Kidney capillary endothelial cell (primary cell): ENCODE measurements at regions not wholly inside any gene's neighbourhood (a gene's known extent, or its start where the extent isn't known, plus 50 kb on each side); places are given as distances from the start of the nearest gene placed in this dataset.
A peak's percentile ranks its signal among the peaks of the same experiment; 100 is the strongest.

Experiments
- DNase-seq: peaks from one replicate; pipeline ENCODE4 v3.0.0-alpha.2; 2018; ENCODE audit warnings: low spot score

GRCh38 chr7:9981742-9982349 is 991.8 kb upstream of the PHF14 start:
- no peak for DNase-seq

- no peak for DNase-seq
Measured at GRCh38 chr7:9983048-9983447, 990.6 kb upstream of the PHF14 start.

GRCh38 chr7:10015687-10016086 is 958.0 kb upstream of the PHF14 start:
- DNase-seq: no peak

- no peak for DNase-seq
Measured at GRCh38 chr7:10022480-10022879, 951.2 kb upstream of the PHF14 start.

- DNase-seq: peak; percentile 14
Measured at GRCh38 chr7:10022957-10023356, 950.7 kb upstream of the PHF14 start.

DNA sequence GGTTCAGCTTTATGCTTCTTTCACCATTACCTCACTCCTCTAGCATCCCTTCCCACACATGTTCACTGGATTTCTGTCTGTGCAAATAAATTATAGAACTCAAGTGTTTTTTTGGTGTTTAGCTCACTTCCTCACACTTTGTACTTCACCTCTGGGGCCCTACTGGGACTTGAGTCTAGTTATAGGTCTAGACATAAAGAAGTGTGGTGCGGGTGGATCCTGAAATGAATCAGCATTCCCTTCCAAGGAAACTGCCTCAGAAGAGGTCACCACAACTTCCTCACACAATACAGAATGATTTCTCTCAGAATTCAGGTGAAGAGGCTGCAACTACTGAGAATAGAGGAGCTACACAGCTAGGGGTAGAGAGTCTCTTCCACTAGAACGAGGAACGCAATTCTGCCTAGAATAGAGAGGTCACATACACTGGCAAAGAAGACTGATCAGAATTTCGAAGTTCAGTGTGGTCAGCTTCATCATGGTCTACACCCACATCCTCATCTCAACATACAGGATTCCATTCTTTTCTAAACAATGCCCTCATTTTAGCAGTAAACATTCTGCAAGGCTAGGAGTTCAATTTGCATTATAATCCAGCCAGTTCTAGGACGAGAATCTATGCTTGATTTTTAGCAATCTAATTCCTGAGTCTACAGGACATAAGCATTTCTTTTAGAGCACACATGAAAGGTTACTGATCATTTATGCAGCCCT is 938.7 kb upstream of the PHF14 start:
- DNase-seq: no peak

DNA sequence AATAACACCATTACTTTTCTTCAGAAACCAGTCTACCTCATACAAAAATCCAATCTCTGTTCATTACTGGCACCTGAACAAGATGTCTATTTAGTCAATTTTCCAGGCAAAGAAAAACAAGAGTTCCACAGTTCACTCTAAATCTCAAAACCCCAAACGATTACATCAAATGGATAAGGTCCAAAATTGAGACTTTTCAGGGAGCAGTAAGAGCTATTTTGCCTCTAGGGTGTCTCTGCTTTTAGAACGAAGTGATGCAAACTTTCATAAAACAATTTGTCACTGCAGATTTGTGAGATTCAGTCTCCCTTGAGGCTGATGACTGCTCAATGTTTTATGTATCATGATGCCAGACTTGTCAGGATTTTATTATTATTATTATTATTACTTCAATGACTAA is 937.0 kb upstream of the PHF14 start:
- no peak for DNase-seq

DNA sequence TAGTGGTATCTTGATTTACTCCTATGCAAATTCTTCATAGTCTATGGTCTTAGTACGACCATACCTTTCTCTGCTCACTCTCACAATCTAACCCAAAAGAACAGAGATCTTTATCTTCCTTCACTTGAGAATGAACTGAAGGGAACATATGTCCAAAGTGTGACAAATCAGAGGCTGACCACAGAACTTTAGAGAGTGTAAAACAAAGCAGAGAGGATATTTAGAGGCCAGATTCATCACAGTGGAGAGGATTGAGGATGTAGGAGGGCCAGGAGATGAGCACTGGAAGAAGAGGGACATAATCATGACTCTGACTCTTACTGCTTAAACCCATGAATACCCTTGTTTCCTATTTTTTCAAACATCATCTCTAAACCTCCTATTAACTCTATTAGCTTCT is 935.3 kb upstream of the PHF14 start:
- DNase-seq: no peak

- no peak for DNase-seq
Measured at GRCh38 chr7:10040674-10041073, 933.0 kb upstream of the PHF14 start.

- DNase-seq: no peak
Measured at GRCh38 chr7:10070899-10071298, 902.8 kb upstream of the PHF14 start.

DNA sequence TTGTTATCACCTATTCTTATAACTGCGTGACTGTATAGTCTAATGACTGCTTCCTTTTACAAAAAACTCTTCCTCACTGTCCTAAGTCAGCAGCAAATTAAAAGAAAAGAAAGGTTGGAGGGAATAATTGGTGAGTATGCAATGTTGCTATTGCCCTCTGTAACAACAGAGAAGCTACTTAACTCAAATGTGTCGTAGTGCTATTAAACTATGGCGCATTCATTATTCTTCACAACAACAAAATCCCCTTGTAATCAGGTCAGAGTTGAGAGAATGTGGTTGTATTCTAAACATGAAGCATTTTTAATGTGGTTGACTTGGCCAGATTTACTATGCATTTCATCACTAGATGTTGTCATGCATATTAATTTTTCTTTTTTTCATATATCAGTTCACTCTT is 897.8 kb upstream of the PHF14 start:
- no peak for DNase-seq

DNA sequence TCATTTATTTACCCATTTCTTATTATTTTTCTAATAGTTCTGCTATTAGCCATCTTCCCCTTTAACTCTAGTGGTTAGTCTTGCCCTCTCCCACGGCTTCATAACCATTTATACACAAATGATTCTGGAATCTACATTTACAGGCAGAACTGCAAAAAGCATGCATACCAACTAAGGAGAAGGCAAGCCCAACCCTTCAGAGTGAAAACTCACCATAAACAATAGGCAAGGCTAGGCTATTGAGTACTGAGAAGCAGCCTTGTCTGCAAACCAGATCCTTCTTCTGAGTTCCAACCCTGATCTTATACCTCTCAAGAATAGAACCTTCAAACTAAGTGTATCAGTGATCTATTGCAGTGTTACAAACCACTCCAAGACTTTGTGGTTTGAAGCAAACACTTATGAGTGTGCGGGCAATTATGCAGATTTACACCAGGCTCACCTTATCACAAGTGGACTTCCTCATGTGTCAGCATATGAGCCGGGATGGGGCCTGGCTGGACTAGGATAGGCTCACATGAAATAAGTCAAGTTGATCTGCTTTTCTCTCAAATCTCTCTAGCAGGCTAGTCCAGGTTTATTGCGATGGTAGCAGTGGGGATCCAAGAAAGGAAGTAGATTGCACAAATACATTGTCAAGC is 896.9 kb upstream of the PHF14 start:
- no peak for DNase-seq

GRCh38 chr7:10079572-10079971 is 894.1 kb upstream of the PHF14 start:
- DNase-seq: no peak

- no peak for DNase-seq
Measured at GRCh38 chr7:10082896-10083295, 890.8 kb upstream of the PHF14 start.

GRCh38 chr7:10083766-10084165 is 889.9 kb upstream of the PHF14 start:
- DNase-seq: no peak

GRCh38 chr7:10085231-10085630 is 888.4 kb upstream of the PHF14 start:
- DNase-seq: no peak

DNA sequence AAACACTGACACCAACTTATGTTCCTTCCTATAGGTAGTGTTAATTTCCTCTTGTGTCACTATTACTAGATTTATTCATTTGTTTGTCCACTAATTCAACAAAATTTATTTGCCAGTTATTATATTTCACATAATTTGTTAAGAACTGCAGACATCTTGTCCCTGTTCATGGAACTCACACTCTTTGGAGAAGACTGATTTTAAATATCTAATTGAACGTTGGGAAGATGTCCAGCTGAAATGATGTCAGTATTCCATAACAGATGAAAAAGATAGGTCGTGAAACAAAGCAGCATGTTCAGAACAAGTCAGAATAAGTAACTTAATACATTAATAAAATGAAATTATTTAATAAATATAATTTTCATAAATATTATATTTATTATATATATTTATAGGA is 873.1 kb upstream of the PHF14 start:
- DNase-seq: no peak

DNA sequence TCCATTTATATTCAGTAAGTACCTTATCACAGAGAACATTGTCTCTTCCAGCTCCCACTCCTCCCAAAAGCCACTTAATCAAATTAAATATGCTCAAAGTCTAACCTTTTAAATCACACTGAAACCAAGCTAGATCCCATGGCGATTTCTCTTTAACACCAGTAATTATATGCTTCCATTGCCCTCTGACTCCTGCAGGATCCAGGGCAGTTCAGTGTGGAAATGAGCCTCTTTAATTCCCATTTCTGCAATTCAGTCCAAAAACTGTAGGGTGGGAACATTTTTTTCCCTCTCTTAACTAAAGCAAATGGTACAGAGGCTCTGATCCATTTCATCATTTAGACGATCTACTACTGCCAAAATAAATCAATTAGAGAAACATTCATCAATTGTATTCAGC is 872.3 kb upstream of the PHF14 start:
- DNase-seq: no peak

- DNase-seq: no peak
Measured at GRCh38 chr7:10104292-10104691, 869.4 kb upstream of the PHF14 start.

DNA sequence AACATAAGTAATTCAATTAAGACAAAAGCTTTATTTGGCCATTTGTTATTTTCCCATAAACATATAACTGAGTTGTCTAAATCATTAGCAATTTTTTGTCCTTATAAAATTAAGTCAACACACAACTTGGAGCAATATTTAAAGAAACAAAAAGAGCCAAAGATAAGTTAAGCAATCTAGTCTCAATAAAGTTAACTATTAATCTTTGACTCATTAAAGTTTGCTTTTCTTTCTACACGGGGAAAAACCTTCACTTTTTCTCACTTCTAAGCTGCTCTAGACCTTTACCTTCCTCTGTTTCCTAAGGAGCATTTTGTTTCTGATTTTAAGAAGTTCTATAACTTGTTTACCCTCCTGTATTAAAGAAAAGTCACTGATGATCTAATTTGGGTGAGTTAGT is 867.1 kb upstream of the PHF14 start:
- no peak for DNase-seq

DNA sequence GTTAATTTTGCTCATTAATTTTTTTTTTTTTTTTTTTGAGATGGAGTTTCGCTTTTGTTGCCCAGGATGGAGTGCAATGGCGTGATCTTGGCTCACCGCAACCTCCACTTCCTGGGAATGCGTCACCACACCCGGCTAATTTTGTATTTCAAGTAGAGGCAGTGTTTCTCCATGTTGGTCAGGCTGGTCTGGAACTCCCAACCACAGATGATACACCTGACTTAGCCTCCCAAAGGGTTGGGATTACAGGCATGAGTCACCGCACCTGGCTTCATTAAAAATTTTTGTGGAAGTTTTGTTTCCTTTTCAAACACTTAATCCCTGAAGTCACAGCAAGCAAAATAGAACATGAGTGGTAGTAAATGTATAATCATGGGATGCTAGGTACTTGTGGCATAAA is 857.2 kb upstream of the PHF14 start:
- DNase-seq: no peak

DNA sequence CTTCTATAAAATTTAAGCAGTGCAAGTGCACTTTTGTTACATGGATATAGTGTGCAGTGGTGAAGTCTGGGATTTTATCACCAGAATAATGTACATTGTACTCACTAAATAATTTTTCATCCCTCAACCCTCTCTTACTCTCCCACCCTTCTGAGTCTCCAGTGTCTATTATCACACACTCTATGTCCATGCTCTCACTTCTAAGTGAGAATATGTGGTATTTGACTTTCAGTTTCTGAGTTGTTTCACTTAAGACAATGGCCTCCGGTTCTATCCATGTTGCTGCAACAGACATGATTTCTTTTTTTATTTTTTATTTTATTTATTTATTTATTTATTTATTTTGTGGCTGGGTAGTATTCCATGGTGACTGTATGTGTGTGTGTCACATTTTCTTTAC is 855.9 kb upstream of the PHF14 start:
- no peak for DNase-seq

DNA sequence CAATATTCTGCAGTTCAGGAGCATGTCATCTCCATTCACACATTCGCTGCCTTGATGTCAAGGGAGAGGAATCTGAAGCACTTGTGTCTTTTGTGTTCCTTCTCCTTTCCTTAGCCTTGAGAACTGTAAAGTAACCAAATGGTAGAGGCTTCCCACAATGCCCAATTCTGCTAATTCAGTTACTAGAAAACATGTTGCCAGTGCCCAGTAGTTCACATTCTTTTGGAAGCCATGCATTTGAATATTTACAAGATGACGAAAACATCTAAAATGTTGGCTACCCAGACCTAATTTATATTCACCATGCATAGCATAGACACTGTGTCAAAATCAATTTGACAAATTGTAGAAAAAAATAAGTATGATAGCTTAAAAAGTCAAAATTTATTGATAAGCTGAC is 852.7 kb upstream of the PHF14 start:
- DNase-seq: no peak

DNA sequence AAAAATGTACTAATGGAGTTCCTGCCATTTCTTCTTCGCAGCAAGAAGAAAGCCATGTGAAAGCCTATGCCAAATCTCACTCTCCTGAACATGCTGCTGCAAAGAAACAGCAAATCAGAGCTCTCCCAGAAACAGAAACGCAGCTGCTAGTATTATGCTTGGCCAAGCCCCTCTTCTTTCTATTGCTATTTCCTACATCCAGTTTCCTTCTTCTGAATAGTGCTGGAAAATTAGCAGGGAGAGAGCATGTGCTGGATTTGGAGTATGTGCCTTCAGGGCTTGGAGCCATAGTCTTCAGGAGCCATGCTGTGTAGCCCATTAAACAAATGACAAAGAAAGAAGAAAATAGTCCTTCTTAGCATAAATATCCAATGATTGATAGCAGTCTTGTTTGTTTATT is 852.0 kb upstream of the PHF14 start:
- no peak for DNase-seq
